Neural progenitor cell (in vitro differentiated cells): ENCODE measurements at regions not wholly inside any gene's neighbourhood (a gene's known extent, or its start where the extent isn't known, plus 50 kb on each side); places are given as distances from the start of the nearest gene placed in this dataset.
"Not testable (repeated sequence)": the region's sequence is repeated elsewhere in the genome, so short reads cannot be mapped to it uniquely, and the experiment has no call there.

Experiments
- EZH2 ChIP-seq: fragments of 200-600 bp; sonication (generic); IDR thresholded peaks from 2 replicates; pipeline ENCODE4 v1.6.1; 2017; ENCODE audit warnings: antibody characterized with exemption, mild to moderate bottlenecking, moderate library complexity
- TF ChIP-seq, protein P1 (sequence below): fragments of 200-600 bp; sonication (generic); IDR thresholded peaks from 2 replicates; pipeline ENCODE4 v1.5.1; 2017; ENCODE audit warnings: antibody characterized with exemption, mild to moderate bottlenecking

DNA sequence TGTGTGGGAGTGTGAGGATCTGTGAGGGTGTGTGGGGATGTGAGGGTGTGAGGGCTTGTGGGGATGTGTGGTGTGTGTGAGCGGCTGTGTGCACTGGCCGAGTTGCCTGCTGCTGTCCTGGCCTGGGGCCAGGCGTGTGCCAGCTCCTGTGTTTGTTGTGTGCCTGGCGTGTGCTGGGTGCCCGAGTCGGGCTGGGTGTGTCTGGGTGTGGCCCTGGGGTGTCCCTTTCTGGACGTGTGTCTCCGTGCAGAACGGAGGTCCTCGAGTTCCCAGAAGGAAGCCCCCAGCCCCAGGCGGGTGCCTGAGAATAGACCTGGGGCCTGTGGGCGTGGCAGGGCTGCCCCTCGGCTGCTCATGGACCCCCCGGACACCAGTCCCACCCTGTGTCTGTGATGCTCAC lies 157.7 kb downstream of the TMEM121 start:
- TF ChIP-seq EZH2 = not testable (repeated sequence)
- TF ChIP-seq, protein P1, sequence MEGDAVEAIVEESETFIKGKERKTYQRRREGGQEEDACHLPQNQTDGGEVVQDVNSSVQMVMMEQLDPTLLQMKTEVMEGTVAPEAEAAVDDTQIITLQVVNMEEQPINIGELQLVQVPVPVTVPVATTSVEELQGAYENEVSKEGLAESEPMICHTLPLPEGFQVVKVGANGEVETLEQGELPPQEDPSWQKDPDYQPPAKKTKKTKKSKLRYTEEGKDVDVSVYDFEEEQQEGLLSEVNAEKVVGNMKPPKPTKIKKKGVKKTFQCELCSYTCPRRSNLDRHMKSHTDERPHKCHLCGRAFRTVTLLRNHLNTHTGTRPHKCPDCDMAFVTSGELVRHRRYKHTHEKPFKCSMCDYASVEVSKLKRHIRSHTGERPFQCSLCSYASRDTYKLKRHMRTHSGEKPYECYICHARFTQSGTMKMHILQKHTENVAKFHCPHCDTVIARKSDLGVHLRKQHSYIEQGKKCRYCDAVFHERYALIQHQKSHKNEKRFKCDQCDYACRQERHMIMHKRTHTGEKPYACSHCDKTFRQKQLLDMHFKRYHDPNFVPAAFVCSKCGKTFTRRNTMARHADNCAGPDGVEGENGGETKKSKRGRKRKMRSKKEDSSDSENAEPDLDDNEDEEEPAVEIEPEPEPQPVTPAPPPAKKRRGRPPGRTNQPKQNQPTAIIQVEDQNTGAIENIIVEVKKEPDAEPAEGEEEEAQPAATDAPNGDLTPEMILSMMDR = not testable (repeated sequence)
